ENCODE measurements at regions not wholly inside any gene's neighbourhood (a gene's known extent, or its start where the extent isn't known, plus 50 kb on each side); places are given as distances from the start of the nearest gene placed in this dataset.

DNA sequence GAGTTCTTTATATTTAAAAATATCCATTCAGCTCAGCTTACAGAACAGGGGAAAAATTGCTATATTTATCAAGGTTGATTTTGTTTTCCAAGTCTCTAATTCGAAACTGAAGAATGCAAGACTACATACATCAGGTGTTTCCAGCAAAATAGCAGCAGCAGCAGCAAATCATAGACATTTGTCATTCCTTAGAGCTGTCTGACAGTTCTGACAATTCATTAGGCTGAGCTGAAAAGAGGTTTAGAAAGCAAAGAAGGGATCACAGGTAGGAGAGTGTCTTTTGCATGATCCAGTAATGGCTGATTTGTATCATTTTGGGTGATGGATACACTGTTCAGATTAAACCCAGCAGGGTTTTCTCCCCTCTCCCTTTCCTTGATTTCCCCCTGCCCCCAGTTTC, 545.7 kb downstream of the MCTP2 start:
- Histone ChIP-seq H3K27ac (no peak overlapping the region), H3K27me3 (no peaks in the 10 kb centered on the region), H3K36me3 (no peaks in the 10 kb centered on the region), H3K9me3 (peaks cover 0 to under 1% (median 0%) of the 10 kb centered on the region in 3 donors), H3K4me3 (no peak overlapping the region), H3K4me1 (no peaks in the 10 kb centered on the region)
- intact Hi-C loops (cut with DNase I; ENCODE audit: low total_unique reads) = no loop called here
- DNase-seq = no peak
- TF ChIP-seq, protein P1, sequence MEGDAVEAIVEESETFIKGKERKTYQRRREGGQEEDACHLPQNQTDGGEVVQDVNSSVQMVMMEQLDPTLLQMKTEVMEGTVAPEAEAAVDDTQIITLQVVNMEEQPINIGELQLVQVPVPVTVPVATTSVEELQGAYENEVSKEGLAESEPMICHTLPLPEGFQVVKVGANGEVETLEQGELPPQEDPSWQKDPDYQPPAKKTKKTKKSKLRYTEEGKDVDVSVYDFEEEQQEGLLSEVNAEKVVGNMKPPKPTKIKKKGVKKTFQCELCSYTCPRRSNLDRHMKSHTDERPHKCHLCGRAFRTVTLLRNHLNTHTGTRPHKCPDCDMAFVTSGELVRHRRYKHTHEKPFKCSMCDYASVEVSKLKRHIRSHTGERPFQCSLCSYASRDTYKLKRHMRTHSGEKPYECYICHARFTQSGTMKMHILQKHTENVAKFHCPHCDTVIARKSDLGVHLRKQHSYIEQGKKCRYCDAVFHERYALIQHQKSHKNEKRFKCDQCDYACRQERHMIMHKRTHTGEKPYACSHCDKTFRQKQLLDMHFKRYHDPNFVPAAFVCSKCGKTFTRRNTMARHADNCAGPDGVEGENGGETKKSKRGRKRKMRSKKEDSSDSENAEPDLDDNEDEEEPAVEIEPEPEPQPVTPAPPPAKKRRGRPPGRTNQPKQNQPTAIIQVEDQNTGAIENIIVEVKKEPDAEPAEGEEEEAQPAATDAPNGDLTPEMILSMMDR (IDR thresholded peaks at IDR 0.05) = no peak

DNA sequence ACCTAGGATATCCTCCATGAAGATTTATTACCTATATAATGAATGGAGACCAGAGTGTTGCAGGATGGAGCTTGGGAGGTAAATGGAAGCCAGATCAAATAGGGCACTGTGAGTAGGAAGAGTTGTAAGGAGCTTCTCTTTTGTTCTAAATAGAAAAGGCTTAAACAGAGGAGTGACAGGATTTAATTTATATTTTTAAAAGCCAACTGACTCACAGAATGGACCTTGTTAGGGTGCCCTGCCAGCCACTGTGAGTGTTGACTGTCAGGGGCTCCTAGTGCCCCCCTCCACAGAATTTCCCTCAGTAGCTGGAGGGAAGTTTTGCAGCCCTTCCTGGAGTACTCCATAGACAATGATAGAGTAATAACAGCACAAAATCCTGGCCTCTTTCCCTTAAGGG, 547.5 kb downstream of the MCTP2 start:
- H3K27me3 ChIP-seq = no peaks in the 10 kb centered on the region
- TF ChIP-seq, protein P1 (IDR thresholded peaks at IDR 0.05) = no peak
- intact Hi-C loops (cut with DNase I; ENCODE audit: low total_unique reads) = no loop called here

DNA sequence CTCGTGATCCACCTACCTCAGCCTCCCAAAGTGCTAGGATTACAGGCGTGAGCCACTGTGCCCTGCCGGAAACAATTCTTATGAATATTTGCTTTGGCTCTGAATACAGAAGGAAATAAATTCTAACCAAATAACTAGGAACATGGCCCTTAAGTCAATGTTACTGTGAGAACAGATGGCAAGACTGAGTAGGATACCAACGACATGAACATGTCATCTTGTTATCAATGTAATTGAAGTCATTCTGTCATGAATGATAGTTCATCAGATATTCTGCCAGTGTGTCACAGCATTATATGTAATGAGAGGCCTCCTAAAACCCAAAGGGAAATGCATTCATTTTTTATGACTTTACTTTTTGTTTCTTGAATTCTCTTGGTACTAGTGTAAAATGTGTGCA, 548.8 kb downstream of the MCTP2 start:
- H3K27ac ChIP-seq = no peak overlapping the region
- TF ChIP-seq, protein P1 (IDR thresholded peaks at IDR 0.05) = no peak
- H3K4me3 ChIP-seq = no peak overlapping the region
- DNase-seq = no peak
- no peaks in the 10 kb centered on the region for H3K36me3 ChIP-seq
- no peaks in the 10 kb centered on the region for H3K27me3 ChIP-seq
- intact Hi-C loops (cut with DNase I; ENCODE audit: low total_unique reads) = no loop called here
- peaks cover 0 to 11% (median 0%) of the 10 kb centered on the region in 3 donors for H3K9me3 ChIP-seq
- no peaks in the 10 kb centered on the region for H3K4me1 ChIP-seq

More for the DNA sequence above, 547.5 kb downstream of the MCTP2 start:
- Histone ChIP-seq H3K4me3 (no peak overlapping the region), H3K9me3 (peaks cover 0 to 8% (median 0%) of the 10 kb centered on the region in 3 donors), H3K27ac (no peak overlapping the region), H3K4me1 (no peaks in the 10 kb centered on the region), H3K36me3 (no peaks in the 10 kb centered on the region)
- DNase-seq = no peak

DNA sequence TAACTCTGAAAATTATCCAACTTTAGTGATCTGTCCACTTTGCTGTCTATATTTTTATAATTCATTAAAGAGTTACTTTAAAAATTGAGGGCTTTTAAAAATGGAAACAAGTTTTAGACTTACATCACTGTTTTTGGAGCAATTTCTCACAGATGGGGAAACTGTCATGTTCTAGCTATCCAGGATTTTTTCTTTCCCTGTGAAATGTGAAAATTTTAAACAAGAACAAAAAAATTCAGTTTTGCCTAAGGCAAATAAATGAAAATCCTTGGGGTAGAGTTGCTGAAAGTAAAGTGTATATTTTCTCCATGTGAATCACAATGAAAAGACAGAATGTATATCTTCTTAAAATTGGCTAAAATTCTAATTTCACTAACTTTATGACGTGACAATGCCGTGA, 553.7 kb downstream of the MCTP2 start:
- peaks cover 0 to 11% (median 0%) of the 10 kb centered on the region in 3 donors for H3K9me3 ChIP-seq

DNA sequence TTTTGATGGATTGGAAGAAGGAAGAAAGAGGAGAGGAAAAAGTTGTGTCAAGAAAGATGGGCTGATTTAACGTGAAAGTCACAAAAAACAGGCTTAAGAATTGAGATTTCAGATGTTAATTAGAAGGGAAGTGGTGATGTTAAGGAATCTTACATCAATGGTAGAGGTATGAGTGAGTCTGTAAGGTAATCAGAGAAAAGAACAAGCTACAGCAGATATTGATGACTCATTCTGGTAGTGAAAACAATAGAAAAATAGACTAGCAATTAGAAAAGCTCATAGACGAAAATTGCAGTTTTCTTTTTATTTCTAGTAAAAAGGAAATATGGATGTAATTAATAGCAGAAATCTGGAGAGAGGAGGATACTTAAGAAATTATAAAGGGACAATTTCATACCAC, 559.6 kb downstream of the MCTP2 start:
- DNase-seq = no peak
- Histone ChIP-seq H3K36me3 (no peaks in the 10 kb centered on the region), H3K4me3 (no peak overlapping the region), H3K27ac (no peak overlapping the region), H3K9me3 (no peaks in the 10 kb centered on the region), H3K4me1 (no peaks in the 10 kb centered on the region), H3K27me3 (no peaks in the 10 kb centered on the region)
- intact Hi-C loops (cut with DNase I; ENCODE audit: low total_unique reads) = no loop called here
- TF ChIP-seq, protein P1 (IDR thresholded peaks at IDR 0.05) = no peak

More for the DNA sequence above, 553.7 kb downstream of the MCTP2 start:
- Histone ChIP-seq H3K4me3 (no peak overlapping the region), H3K36me3 (no peaks in the 10 kb centered on the region), H3K4me1 (no peaks in the 10 kb centered on the region), H3K27ac (no peak overlapping the region), H3K27me3 (no peaks in the 10 kb centered on the region)
- DNase-seq = no peak
- intact Hi-C loops (cut with DNase I; ENCODE audit: low total_unique reads) = no loop called here
- TF ChIP-seq, protein P1 (IDR thresholded peaks at IDR 0.05) = no peak

DNA sequence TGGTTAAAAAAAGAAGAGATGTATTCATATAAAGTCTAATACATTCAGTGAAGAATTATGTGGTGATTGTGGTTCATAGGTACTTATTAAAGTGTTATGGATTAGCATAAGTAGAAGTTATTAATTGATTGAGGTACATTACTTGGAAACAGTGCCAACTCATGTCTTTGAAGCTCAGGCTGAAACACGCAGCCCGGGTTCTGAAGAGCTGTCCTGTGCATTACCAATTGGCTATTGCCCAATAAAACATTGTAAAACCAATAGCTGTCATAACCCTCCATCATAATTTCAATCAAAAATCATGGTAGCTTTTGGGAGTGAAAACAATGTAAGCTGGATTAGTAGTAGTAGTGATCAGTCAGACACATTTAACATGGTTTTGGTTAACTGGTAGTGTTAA, 560.1 kb downstream of the MCTP2 start:
- H3K4me1 ChIP-seq = no peaks in the 10 kb centered on the region
- H3K27me3 ChIP-seq = no peaks in the 10 kb centered on the region
- intact Hi-C loops (cut with DNase I; ENCODE audit: low total_unique reads) = no loop called here
- no peaks in the 10 kb centered on the region for H3K9me3 ChIP-seq
- TF ChIP-seq, protein P1 (IDR thresholded peaks at IDR 0.05) = no peak
- DNase-seq = no peak
- H3K4me3 ChIP-seq = no peak overlapping the region
- no peaks in the 10 kb centered on the region for H3K36me3 ChIP-seq
- H3K27ac ChIP-seq = no peak overlapping the region
